ENCODE measurements at regions not wholly inside any gene's neighbourhood (a gene's known extent, or its start where the extent isn't known, plus 50 kb on each side); places are given as distances from the start of the nearest gene placed in this dataset.

DNA sequence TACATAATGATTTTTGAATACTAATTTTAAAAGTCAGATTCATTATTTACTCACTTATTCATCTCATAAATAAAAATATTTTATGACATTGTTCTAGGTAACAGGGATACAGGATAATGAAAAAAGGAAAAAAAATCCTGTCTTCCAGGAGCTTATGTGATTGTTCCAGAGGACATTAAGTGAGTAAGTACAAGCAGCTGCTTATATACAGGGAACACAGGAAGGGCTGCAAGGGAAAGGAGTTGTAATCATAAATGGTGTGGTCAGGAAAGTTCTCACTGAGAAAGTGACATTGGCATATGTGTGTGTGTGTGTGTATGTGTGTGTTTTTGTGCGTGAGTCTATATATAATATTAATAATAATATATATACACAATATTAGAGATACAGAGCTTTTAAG, 121.8 kb downstream of the HAO1 start:
- no peak for DNase-seq
- H3K4me1 ChIP-seq, result no peaks in the 10 kb centered on the region
- in situ Hi-C loops (cut with MboI; ENCODE audit: low pct_ligation_motif_present in 1 of 4, low pct_unique_long_range_greater_than_20kb in 1 of 4, low sequenced_read_pairs in 3 of 4), result no loop called here
- TF ChIP-seq EP300 (IDR thresholded peaks at IDR 0.05; ENCODE audit: low read depth) (no peak), POLR2AphosphoS5 (IDR thresholded peaks at IDR 0.05) (no peak), POLR2A (IDR thresholded peaks at IDR 0.05) (no peak)
- TF ChIP-seq, protein P1, sequence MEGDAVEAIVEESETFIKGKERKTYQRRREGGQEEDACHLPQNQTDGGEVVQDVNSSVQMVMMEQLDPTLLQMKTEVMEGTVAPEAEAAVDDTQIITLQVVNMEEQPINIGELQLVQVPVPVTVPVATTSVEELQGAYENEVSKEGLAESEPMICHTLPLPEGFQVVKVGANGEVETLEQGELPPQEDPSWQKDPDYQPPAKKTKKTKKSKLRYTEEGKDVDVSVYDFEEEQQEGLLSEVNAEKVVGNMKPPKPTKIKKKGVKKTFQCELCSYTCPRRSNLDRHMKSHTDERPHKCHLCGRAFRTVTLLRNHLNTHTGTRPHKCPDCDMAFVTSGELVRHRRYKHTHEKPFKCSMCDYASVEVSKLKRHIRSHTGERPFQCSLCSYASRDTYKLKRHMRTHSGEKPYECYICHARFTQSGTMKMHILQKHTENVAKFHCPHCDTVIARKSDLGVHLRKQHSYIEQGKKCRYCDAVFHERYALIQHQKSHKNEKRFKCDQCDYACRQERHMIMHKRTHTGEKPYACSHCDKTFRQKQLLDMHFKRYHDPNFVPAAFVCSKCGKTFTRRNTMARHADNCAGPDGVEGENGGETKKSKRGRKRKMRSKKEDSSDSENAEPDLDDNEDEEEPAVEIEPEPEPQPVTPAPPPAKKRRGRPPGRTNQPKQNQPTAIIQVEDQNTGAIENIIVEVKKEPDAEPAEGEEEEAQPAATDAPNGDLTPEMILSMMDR (IDR thresholded peaks at IDR 0.05), result no peak
- H3K27me3 ChIP-seq, result no peaks in the 10 kb centered on the region
- H3K27ac ChIP-seq, result no peak overlapping the region
- intact Hi-C loops (cut with DNase I; ENCODE audit: low total_unique reads), result no loop called here
- H3K9me3 ChIP-seq, result no peaks in the 10 kb centered on the region
- WGBS, 2 donors (ENCODE audit: low coverage in 1 of 2), result 88 to 97% methylated on average over 1 of the region's 1 CpG
- no peak overlapping the region for H3K4me3 ChIP-seq
- no peaks in the 10 kb centered on the region for H3K36me3 ChIP-seq

GRCh38 chr20:7820897-7821296, 119.4 kb downstream of the HAO1 start:
- no peak for TF ChIP-seq EP300 (IDR thresholded peaks at IDR 0.05; ENCODE audit: low read depth)
- no peak for TF ChIP-seq POLR2AphosphoS5 (IDR thresholded peaks at IDR 0.05)
- TF ChIP-seq, protein P1 (IDR thresholded peaks at IDR 0.05), result no peak
- no peak for TF ChIP-seq POLR2A (IDR thresholded peaks at IDR 0.05)
- no peak overlapping the region for H3K27ac ChIP-seq
- in situ Hi-C loops (cut with MboI; ENCODE audit: low pct_ligation_motif_present in 1 of 4, low pct_unique_long_range_greater_than_20kb in 1 of 4, low sequenced_read_pairs in 3 of 4), result no loop called here
- 59 to 85% methylated on average over 2 to 4 of the region's 4 CpGs for WGBS, 2 donors (ENCODE audit: low coverage in 1 of 2)
- no peaks in the 10 kb centered on the region for H3K4me1 ChIP-seq
- no peak for DNase-seq
- H3K4me3 ChIP-seq, result no peak overlapping the region
- intact Hi-C loops (cut with DNase I; ENCODE audit: low total_unique reads), result no loop called here
- H3K27me3 ChIP-seq, result no peaks in the 10 kb centered on the region
- no peaks in the 10 kb centered on the region for H3K9me3 ChIP-seq
- H3K36me3 ChIP-seq, result no peaks in the 10 kb centered on the region

GRCh38 chr20:7822772-7823171, 117.5 kb downstream of the HAO1 start:
- no peak for DNase-seq
- WGBS, 2 donors (ENCODE audit: low coverage in 1 of 2), result 97% methylated on average over 2 of the region's 2 CpGs; no CpG with 5 or more reads in 1 of the 2 donors
- Histone ChIP-seq H3K27ac (no peak overlapping the region), H3K36me3 (no peaks in the 10 kb centered on the region), H3K9me3 (no peaks in the 10 kb centered on the region), H3K4me3 (no peak overlapping the region), H3K4me1 (no peaks in the 10 kb centered on the region), H3K27me3 (no peaks in the 10 kb centered on the region)
- TF ChIP-seq, protein P1 (IDR thresholded peaks at IDR 0.05), result no peak
- intact Hi-C loops (cut with DNase I; ENCODE audit: low total_unique reads), result no loop called here
- in situ Hi-C loops (cut with MboI; ENCODE audit: low pct_ligation_motif_present in 1 of 4, low pct_unique_long_range_greater_than_20kb in 1 of 4, low sequenced_read_pairs in 3 of 4), result no loop called here

GRCh38 chr20:7828437-7828836, 111.8 kb downstream of the HAO1 start:
- H3K9me3 ChIP-seq, result no peaks in the 10 kb centered on the region
- DNase-seq, result no peak
- TF ChIP-seq POLR2A (IDR thresholded peaks at IDR 0.05) (no peak), EP300 (IDR thresholded peaks at IDR 0.05; ENCODE audit: low read depth) (no peak), POLR2AphosphoS5 (IDR thresholded peaks at IDR 0.05) (peak; percentile 74 to 88 (median 81))
- TF ChIP-seq, protein P1 (IDR thresholded peaks at IDR 0.05), result no peak
- no peaks in the 10 kb centered on the region for H3K4me1 ChIP-seq
- no peaks in the 10 kb centered on the region for H3K36me3 ChIP-seq
- 35 to 57% methylated on average over 2 of the region's 2 CpGs for WGBS, 2 donors (ENCODE audit: low coverage in 1 of 2)
- no peak overlapping the region for H3K4me3 ChIP-seq
- intact Hi-C loops (cut with DNase I; ENCODE audit: low total_unique reads), result no loop called here
- no peak overlapping the region for H3K27ac ChIP-seq
- in situ Hi-C loops (cut with MboI; ENCODE audit: low pct_ligation_motif_present in 1 of 4, low pct_unique_long_range_greater_than_20kb in 1 of 4, low sequenced_read_pairs in 3 of 4), result no loop called here
- no peaks in the 10 kb centered on the region for H3K27me3 ChIP-seq

Data from transverse colon (tissue), 4 donors.